Endothelial cell of umbilical vein (primary cell): ENCODE measurements at regions not wholly inside any gene's neighbourhood (a gene's known extent, or its start where the extent isn't known, plus 50 kb on each side); places are given as distances from the start of the nearest gene placed in this dataset.

Experiments used
- BruUV-seq: library from RNA; stranded (reverse); fragments of 400-500 nt; replicated peaks from 2 replicates; lab custom pipeline; 2021; lab: Mats Ljungman, UMichigan
- CTCF ChIA-PET: fragments of 300-600, 350-600 bp; sonication (Branson Sonifier 250); formaldehyde crosslinking; loops from one replicate; lab custom pipeline; 2021; ENCODE audit warnings: antibody characterized with exemption, inconsistent platforms; lab: Charles Lee
- POLR2A ChIA-PET: fragments of 300-600, 350-600 bp; sonication (Branson Sonifier 250); formaldehyde crosslinking; loops from one replicate; lab custom pipeline; 2021; ENCODE audit warnings: antibody characterized with exemption, inconsistent platforms; lab: Charles Lee
- DNase-seq: peaks from one replicate; pipeline ENCODE4 v3.0.0-alpha.2; 2011; ENCODE audit warnings: low read depth, low spot score
- FAIRE-seq: peaks from 2 replicates; lab custom pipeline; 2011; peaks lifted over from hg19 to GRCh38; lab: Jason Lieb, UNC
- H2AFZ ChIP-seq: 2 replicates; pipeline ENCODE4 v1.6.0; 2012; ENCODE audit warnings: low read depth, low read length, control low read depth, inconsistent platforms
- H3K27ac ChIP-seq: 2 replicates; pipeline ENCODE4 v1.5.1; 2011; ENCODE audit warnings: low read depth, mild to moderate bottlenecking, control low read depth, low read length, moderate library complexity; ENCODE audit not compliant: insufficient read depth
- H3K27me3 ChIP-seq, 2 experiments: 2 replicates each; pipeline versions ENCODE4 v1.6.0 to v1.6.1; 2011; ENCODE audit warnings: low read length in 2 of 2, mixed read lengths in 1 of 2; ENCODE audit not compliant: control insufficient read depth in 2 of 2, insufficient read depth in 2 of 2
- H3K36me3 ChIP-seq, 2 experiments: 2 replicates in 1 of 2; 3 replicates in 1 of 2; pipeline ENCODE4 v1.5.1; 2011; ENCODE audit warnings: low read length in 2 of 2, mild to moderate bottlenecking in 1 of 2, moderate library complexity in 1 of 2; ENCODE audit not compliant: control insufficient read depth in 2 of 2, insufficient read depth in 2 of 2; ENCODE audit errors: extremely low read depth in 1 of 2
- H3K4me1 ChIP-seq: 3 replicates; pipeline ENCODE4 v1.5.1; 2011; ENCODE audit warnings: mild to moderate bottlenecking, low read length; ENCODE audit not compliant: control insufficient read depth, insufficient read depth; ENCODE audit errors: extremely low read depth
- H3K4me2 ChIP-seq: 2 replicates; pipeline ENCODE4 v1.6.1; 2011; ENCODE audit warnings: low read length, control low read depth, mixed read lengths; ENCODE audit not compliant: insufficient read depth
- H3K4me3 ChIP-seq, 3 experiments: fragments of 200-600 bp in 1 of 3; sonication (generic), shearing (Covaris generic) in 1 of 3; replicated peaks in 1 of 3; 2 replicates each; pipeline ENCODE4 v1.5.1; 2011 to 2016; ENCODE audit warnings: control low read depth in 3 of 3, low read length in 3 of 3, mild to moderate bottlenecking in 2 of 3, inconsistent platforms in 1 of 3, low read depth in 1 of 3, moderate library complexity in 1 of 3; ENCODE audit not compliant: insufficient read depth in 1 of 3
- H3K79me2 ChIP-seq: 2 replicates; pipeline ENCODE4 v1.6.0; 2012; ENCODE audit warnings: low read length, inconsistent platforms; ENCODE audit not compliant: control insufficient read depth, insufficient read depth
- H3K9ac ChIP-seq: replicated peaks from 2 replicates; pipeline ENCODE3; 2011; ENCODE audit warnings: low read length, control low read depth; ENCODE audit not compliant: insufficient read depth; ENCODE audit errors: extremely low read depth
- H3K9me1 ChIP-seq: replicated peaks from 3 replicates; pipeline ENCODE4 v1.6.0; 2011; ENCODE audit warnings: mild to moderate bottlenecking, low read length; ENCODE audit not compliant: control insufficient read depth, insufficient read depth; ENCODE audit errors: extremely low read depth
- H3K9me3 ChIP-seq: replicated peaks from 2 replicates; pipeline ENCODE4 v1.5.1; 2012; ENCODE audit warnings: low read length, inconsistent platforms; ENCODE audit not compliant: control insufficient read depth, insufficient read depth
- H4K20me1 ChIP-seq: replicated peaks from 2 replicates; pipeline ENCODE3; 2011; ENCODE audit warnings: mild to moderate bottlenecking, low read length; ENCODE audit not compliant: control insufficient read depth, insufficient read depth; ENCODE audit errors: extremely low read depth
- CTCF ChIP-seq, 2 donors: IDR thresholded peaks; 1 replicate in 1 of 2; 2 replicates in 1 of 2; pipeline ENCODE4 v1.5.1; 2011; ENCODE audit warnings: low read length in 2 of 2, mild to moderate bottlenecking in 2 of 2, moderate library complexity in 2 of 2, control low read depth in 1 of 2, inconsistent platforms in 1 of 2, low read depth in 1 of 2; ENCODE audit not compliant: insufficient read depth in 1 of 2; ENCODE audit errors: extremely low read depth in 1 of 2
- FOS ChIP-seq: IDR thresholded peaks from 2 replicates; pipeline ENCODE4 v1.6.1; 2011; ENCODE audit warnings: mild to moderate bottlenecking, low read length, moderate library complexity, borderline replicate concordance; ENCODE audit not compliant: insufficient read depth
- GATA2 ChIP-seq: IDR thresholded peaks from 2 replicates; pipeline ENCODE4 v1.7.0; 2011; ENCODE audit warnings: low read depth, mild to moderate bottlenecking, moderate library complexity, mixed read lengths, low read length; ENCODE audit not compliant: insufficient read length, insufficient read depth
- JUN ChIP-seq: IDR thresholded peaks from 2 replicates; pipeline ENCODE4 v1.6.1; 2011; ENCODE audit warnings: borderline replicate concordance, low read depth; ENCODE audit not compliant: insufficient read length, insufficient read depth
- MAX ChIP-seq: IDR thresholded peaks from 2 replicates; pipeline ENCODE4 v1.6.1; 2011; ENCODE audit not compliant: insufficient read depth, insufficient read length
- POLR2A ChIP-seq: IDR thresholded peaks from 2 replicates; pipeline ENCODE4 v1.6.1; 2012; ENCODE audit warnings: low read depth, mild to moderate bottlenecking, control low read depth, low read length
- POLR2AphosphoS5 ChIP-seq: IDR thresholded peaks from 2 replicates; pipeline ENCODE4 v1.6.1; 2012; ENCODE audit warnings: low read depth, mild to moderate bottlenecking, control low read depth, low read length, moderate library complexity; ENCODE audit not compliant: insufficient read depth
- dilution Hi-C: fragments of 300-500 bp; cut with MboI; formaldehyde crosslinking; loops from one replicate; pipeline ENCODE4 v1.15.0; 2019; ENCODE audit warnings: low sequenced_read_pairs; ENCODE audit not compliant: extremely low pct_ligation_motif_present
- intact Hi-C: fragments of 100-400 bp; cut with micrococcal nuclease; formaldehyde crosslinking; loops from one replicate; pipeline ENCODE4 v1.10.0; 2022

- ChIA-PET CTCF (interaction anchor here (1.3 kb wide), 1 partner anchor 25 kb away, joined by 3 read pairs; no protein-coding TSS in a partner anchor), POLR2A (no interaction called here)
- Histone ChIP-seq H3K9me3 (no peaks in the 10 kb centered on the region), H3K9me1 (no peaks in the 10 kb centered on the region), H3K4me1 (no peaks in the 10 kb centered on the region), H3K79me2 (no peaks in the 10 kb centered on the region), H3K4me2 (no peak overlapping the region), H3K27me3 (peaks cover 3 to 5% of the 10 kb centered on the region in 2 experiments), H3K36me3 (no peaks in the 10 kb centered on the region), H2AFZ (no peak overlapping the region), H3K9ac (no peak overlapping the region), H3K4me3 (no peak overlapping the region), H4K20me1 (no peaks in the 10 kb centered on the region), H3K27ac (no peak overlapping the region)
- no TSS peak for BruUV-seq
- DNase-seq: no peak
- dilution Hi-C loops (no loop called here), intact Hi-C loops (no loop called here)
- TF ChIP-seq CTCF (IDR thresholded peaks at IDR 0.05; ENCODE audit: extremely low read depth in 1 of 2, insufficient read depth in 1 of 2, low read depth in 1 of 2, low read length in 2 of 2): no peak
- TF ChIP-seq JUN: no peak
- no peak for TF ChIP-seq GATA2
- TF ChIP-seq POLR2A: no peak
- TF ChIP-seq POLR2AphosphoS5: no peak
- no peak for TF ChIP-seq FOS
- TF ChIP-seq MAX: no peak
- no peak for FAIRE-seq
These were observed 54.7 kb upstream of the C2CD4B start for GRCh38 chr15:62219799-62220198.
